Breast epithelium (tissue), 4 donors: ENCODE measurements at regions not wholly inside any gene's neighbourhood (a gene's known extent, or its start where the extent isn't known, plus 50 kb on each side); places are given as distances from the start of the nearest gene placed in this dataset.
A peak's percentile ranks its signal among the peaks of the same experiment; 100 is the strongest.

Experiments used
- DNase-seq, 2 donors: peaks; one replicate each; pipeline ENCODE4 v3.0.0-alpha.2; 2019; ENCODE audit warnings: low spot score in 2 of 2
- H3K27ac ChIP-seq, 2 donors: fragments of 200-600 bp; sonication (generic) in 1 of 2; one replicate each; pipeline ENCODE4 v1.5.1; 2016 to 2019; ENCODE audit warnings: mild to moderate bottlenecking in 1 of 2
- H3K27me3 ChIP-seq, 2 donors: fragments of 200-600 bp; sonication (generic) in 1 of 2; one replicate each; pipeline versions ENCODE4 v1.5.1 to v1.6.0; 2017 to 2019; ENCODE audit warnings: control low read depth in 1 of 2, mild to moderate bottlenecking in 1 of 2
- H3K36me3 ChIP-seq: fragments of 200-600 bp; one replicate; pipeline ENCODE4 v1.5.1; 2019
- H3K4me1 ChIP-seq, 2 donors: fragments of 200-600 bp; sonication (generic); one replicate each; pipeline ENCODE4 v1.5.1; 2016 to 2019; ENCODE audit warnings: control low read depth in 1 of 2
- H3K4me3 ChIP-seq, 3 donors: fragments of 200-600 bp; sonication (generic); 1 replicate in 2 of 3; 2 replicates in 1 of 3; pipeline ENCODE4 v1.5.1; 2016 to 2019; ENCODE audit warnings: mild to moderate bottlenecking in 3 of 3, moderate library complexity in 2 of 3
- H3K9me3 ChIP-seq, 2 donors: fragments of 200-600 bp; sonication (generic) in 1 of 2; one replicate each; pipeline ENCODE4 v1.5.1; 2016 to 2019; ENCODE audit warnings: control low read depth in 1 of 2
- POLR2A ChIP-seq: fragments of 450-650 bp; IDR thresholded peaks from one replicate; pipeline ENCODE4 v1.6.1; 2016; ENCODE audit warnings: antibody characterized with exemption, mild to moderate bottlenecking, moderate library complexity
- POLR2AphosphoS5 ChIP-seq, 3 donors: sonication (generic); formaldehyde crosslinking; IDR thresholded peaks; one replicate each; pipeline ENCODE4 v1.6.1; 2017; ENCODE audit warnings: antibody characterized with exemption in 3 of 3
- intact Hi-C: fragments of 100-400 bp; cut with DNase I; formaldehyde crosslinking; loops from one replicate; pipeline ENCODE4 v1.15.1; 2023; ENCODE audit warnings: low total_unique reads
- TF ChIP-seq, protein P1 (sequence below), 3 donors: fragments of 450-650 bp; IDR thresholded peaks; one replicate each; pipeline ENCODE4 v1.5.1; 2016 to 2017; ENCODE audit warnings: antibody characterized with exemption in 3 of 3, mild to moderate bottlenecking in 3 of 3, moderate library complexity in 3 of 3

DNA sequence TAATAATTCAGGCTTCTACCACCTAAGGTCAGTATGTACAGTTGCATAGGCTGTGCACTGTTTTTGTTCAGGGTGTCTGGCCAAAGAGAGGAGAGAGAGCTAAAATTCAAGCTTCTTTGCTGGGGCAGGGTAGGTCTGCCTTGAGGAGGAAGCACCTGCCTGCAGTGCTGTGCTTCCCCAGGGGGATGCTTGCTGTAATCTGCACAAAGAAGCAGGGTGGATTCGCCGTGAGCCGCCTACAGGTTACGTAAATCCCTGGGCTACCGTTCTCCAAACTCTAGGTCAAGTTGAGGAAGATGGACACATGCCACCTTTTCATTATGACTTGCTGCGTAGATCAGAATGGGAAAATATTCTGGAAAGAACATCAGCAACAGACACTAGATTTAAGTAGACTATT lies 543.3 kb downstream of the TNS3 start:
- DNase-seq, result no peak
- Histone ChIP-seq H3K4me3 (no peak overlapping the region), H3K27ac (peak overlapping the region; percentile 84), H3K9me3 (no peaks in the 10 kb centered on the region), H3K36me3 (no peaks in the 10 kb centered on the region), H3K4me1 (peaks cover 12 to 16% of the 10 kb centered on the region in 2 donors), H3K27me3 (no peaks in the 10 kb centered on the region)
- TF ChIP-seq, protein P1, sequence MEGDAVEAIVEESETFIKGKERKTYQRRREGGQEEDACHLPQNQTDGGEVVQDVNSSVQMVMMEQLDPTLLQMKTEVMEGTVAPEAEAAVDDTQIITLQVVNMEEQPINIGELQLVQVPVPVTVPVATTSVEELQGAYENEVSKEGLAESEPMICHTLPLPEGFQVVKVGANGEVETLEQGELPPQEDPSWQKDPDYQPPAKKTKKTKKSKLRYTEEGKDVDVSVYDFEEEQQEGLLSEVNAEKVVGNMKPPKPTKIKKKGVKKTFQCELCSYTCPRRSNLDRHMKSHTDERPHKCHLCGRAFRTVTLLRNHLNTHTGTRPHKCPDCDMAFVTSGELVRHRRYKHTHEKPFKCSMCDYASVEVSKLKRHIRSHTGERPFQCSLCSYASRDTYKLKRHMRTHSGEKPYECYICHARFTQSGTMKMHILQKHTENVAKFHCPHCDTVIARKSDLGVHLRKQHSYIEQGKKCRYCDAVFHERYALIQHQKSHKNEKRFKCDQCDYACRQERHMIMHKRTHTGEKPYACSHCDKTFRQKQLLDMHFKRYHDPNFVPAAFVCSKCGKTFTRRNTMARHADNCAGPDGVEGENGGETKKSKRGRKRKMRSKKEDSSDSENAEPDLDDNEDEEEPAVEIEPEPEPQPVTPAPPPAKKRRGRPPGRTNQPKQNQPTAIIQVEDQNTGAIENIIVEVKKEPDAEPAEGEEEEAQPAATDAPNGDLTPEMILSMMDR (IDR thresholded peaks at IDR 0.05), result no peak
- TF ChIP-seq POLR2A (no peak), POLR2AphosphoS5 (IDR thresholded peaks at IDR 0.05) (no peak)
- intact Hi-C loops, result no loop called here

DNA sequence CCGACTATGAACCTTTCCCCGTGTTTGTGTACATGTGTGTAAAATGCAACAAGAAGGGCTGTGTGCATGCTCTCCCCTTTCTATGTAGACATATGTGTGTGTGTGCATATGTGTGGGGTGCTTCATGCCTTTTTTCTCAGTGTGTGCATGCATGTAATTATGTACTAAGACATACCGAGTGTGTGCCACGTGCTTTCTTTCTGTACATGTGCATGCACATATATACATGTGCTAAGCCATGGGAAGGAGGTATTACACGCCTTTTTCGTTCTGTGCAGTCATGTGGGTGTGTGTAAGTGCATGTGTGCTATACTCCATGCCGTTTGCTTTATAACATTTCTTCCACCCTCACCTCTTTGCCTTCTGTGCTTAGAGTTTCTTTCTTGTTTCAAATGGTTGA lies 544.3 kb downstream of the TNS3 start:
- H3K27me3 ChIP-seq, result no peaks in the 10 kb centered on the region
- H3K36me3 ChIP-seq, result no peaks in the 10 kb centered on the region
- H3K27ac ChIP-seq, result no peak overlapping the region
- no peak for DNase-seq
- intact Hi-C loops, result no loop called here
- H3K4me1 ChIP-seq, result peaks cover 12 to 16% of the 10 kb centered on the region in 2 donors
- TF ChIP-seq POLR2AphosphoS5 (IDR thresholded peaks at IDR 0.05) (no peak), POLR2A (no peak)
- TF ChIP-seq, protein P1 (IDR thresholded peaks at IDR 0.05), result no peak
- H3K9me3 ChIP-seq, result no peaks in the 10 kb centered on the region
- no peak overlapping the region for H3K4me3 ChIP-seq

DNA sequence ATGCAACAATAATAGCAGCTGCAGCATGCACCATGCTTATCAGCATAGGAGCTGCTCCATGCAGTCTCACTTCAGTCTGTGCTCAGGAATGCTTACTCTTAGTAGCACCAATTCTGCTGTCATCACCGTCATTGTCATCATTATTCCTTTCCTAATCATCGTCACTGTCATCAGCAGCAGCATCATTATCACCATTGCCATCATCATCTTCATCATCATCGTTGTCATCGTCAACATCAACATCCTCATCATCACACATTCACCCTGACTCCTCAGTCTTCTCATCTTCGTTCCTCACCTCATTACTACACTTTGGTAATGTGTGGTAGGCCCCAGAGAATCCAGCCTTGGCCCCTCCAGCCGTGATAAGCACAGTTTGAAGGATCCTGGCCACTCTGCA lies 545.0 kb downstream of the TNS3 start:
- Histone ChIP-seq H3K27me3 (no peaks in the 10 kb centered on the region), H3K36me3 (no peaks in the 10 kb centered on the region), H3K4me1 (peaks cover 12 to 16% of the 10 kb centered on the region in 2 donors), H3K9me3 (no peaks in the 10 kb centered on the region), H3K4me3 (no peak overlapping the region), H3K27ac (no peak overlapping the region)
- intact Hi-C loops, result no loop called here
- no peak for TF ChIP-seq POLR2AphosphoS5 (IDR thresholded peaks at IDR 0.05)
- TF ChIP-seq, protein P1 (IDR thresholded peaks at IDR 0.05), result no peak
- TF ChIP-seq POLR2A, result no peak
- DNase-seq, result no peak

DNA sequence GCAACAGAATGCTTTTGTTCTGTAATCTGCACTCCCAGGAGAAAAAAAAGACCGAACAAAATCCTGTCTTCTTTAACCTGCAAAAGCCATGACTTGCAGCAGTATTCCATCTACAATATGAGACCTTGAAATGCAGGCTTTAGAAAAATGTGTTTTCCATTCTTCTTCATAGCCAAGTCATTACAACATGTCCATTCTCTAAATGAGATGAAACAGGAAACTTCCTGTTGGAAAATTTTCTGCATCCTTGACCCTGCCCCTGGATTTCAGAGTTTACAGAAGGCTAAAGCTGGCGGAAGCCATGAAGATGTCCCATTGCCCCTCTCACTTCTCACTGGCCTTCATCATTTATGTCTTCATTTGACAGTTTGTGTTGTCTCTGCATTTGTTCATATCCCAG lies 546.4 kb downstream of the TNS3 start:
- no peaks in the 10 kb centered on the region for H3K9me3 ChIP-seq
- intact Hi-C loops, result no loop called here
- TF ChIP-seq POLR2AphosphoS5 (IDR thresholded peaks at IDR 0.05) (no peak), POLR2A (no peak)
- TF ChIP-seq, protein P1 (IDR thresholded peaks at IDR 0.05), result no peak
- H3K4me1 ChIP-seq, result peaks cover 12 to 13% of the 10 kb centered on the region in 2 donors
- no peaks in the 10 kb centered on the region for H3K36me3 ChIP-seq
- DNase-seq, result no peak
- H3K27me3 ChIP-seq, result no peaks in the 10 kb centered on the region
- H3K4me3 ChIP-seq, result no peak overlapping the region
- no peak overlapping the region for H3K27ac ChIP-seq

DNA sequence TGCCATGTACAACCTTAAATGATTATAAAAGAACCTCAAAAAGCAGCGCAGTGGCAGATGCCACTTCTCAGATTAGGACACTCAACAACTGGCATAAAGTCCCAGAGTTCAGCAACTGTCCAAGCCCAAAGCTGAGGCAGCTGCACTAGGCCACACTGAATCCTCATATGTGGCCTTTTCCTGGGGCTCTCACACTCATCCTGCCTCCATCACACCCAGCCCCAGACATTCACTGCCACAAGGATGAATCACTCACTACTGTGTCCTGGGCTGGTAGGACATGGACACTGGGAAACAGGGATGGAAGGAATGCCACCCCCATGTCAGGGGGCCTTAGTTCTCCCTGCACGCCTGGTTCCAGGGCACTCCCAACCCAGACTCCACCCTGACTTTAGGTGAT lies 547.7 kb downstream of the TNS3 start:
- Histone ChIP-seq H3K4me1 (peaks cover 5 to 8% of the 10 kb centered on the region in 2 donors), H3K36me3 (no peaks in the 10 kb centered on the region), H3K27ac (no peak overlapping the region), H3K4me3 (no peak overlapping the region), H3K9me3 (no peaks in the 10 kb centered on the region), H3K27me3 (no peaks in the 10 kb centered on the region)
- DNase-seq, result no peak
- TF ChIP-seq POLR2AphosphoS5 (IDR thresholded peaks at IDR 0.05) (no peak), POLR2A (no peak)
- TF ChIP-seq, protein P1 (IDR thresholded peaks at IDR 0.05), result no peak
- intact Hi-C loops, result no loop called here
